GM21423 (cell line): ENCODE measurements at regions not wholly inside any gene's neighbourhood (a gene's known extent, or its start where the extent isn't known, plus 50 kb on each side); places are given as distances from the start of the nearest gene placed in this dataset.
"Not testable (repeated sequence)": the region's sequence is repeated elsewhere in the genome, so short reads cannot be mapped to it uniquely, and the experiment has no call there.

Experiments used
- ATAC-seq: cut with Tn5 transposase; IDR thresholded peaks from one replicate; pipeline ENCODE4 v1.9.1; 2021; ENCODE audit warnings: mild to moderate bottlenecking, moderate library complexity; ENCODE audit not compliant: unreplicated experiment

- ATAC-seq, result no peak
Measured at GRCh38 chr1:73859227-73859626, 338.7 kb downstream of the LRRIQ3 start.

- no peak for ATAC-seq
Measured at GRCh38 chr1:73854527-73854926, 343.4 kb downstream of the LRRIQ3 start.

DNA sequence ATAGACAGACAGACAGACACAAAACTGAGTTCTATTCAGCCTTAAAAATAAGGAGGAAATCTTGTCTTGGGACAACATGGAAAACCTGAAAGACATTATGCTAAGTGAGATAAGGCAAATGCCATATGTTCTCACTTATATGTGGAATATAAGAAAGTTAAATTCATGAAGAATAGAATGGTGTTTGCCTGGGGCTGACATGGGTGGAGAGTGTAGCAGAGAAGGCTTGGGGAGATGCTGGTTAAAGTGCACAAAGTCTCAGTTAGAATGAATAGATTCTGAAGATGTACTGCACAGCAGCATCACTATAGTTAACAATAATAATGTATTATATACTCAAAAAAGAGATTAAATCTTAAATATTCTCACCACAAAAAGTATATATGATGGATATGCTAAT lies 355.5 kb downstream of the LRRIQ3 start:
- ATAC-seq, result no peak

DNA sequence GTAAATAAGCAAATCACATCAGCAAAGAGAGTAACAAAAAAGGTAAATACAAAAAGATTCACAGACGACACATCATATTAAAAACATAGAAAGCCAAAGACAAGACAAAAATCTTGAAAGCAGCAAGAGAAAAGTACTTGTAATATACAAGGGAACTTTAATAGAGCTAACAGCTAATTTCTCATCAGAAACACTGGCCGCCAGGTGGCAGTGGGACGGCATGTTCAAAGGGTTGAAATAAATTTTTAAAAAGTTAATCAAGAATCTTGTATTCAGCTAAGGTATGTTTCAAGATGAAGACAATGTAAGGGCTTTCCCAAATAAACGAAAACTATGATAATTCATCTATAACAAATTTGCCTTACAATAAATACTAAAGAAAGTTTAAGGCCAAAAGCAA lies 358.1 kb downstream of the LRRIQ3 start:
- ATAC-seq, result no peak

DNA sequence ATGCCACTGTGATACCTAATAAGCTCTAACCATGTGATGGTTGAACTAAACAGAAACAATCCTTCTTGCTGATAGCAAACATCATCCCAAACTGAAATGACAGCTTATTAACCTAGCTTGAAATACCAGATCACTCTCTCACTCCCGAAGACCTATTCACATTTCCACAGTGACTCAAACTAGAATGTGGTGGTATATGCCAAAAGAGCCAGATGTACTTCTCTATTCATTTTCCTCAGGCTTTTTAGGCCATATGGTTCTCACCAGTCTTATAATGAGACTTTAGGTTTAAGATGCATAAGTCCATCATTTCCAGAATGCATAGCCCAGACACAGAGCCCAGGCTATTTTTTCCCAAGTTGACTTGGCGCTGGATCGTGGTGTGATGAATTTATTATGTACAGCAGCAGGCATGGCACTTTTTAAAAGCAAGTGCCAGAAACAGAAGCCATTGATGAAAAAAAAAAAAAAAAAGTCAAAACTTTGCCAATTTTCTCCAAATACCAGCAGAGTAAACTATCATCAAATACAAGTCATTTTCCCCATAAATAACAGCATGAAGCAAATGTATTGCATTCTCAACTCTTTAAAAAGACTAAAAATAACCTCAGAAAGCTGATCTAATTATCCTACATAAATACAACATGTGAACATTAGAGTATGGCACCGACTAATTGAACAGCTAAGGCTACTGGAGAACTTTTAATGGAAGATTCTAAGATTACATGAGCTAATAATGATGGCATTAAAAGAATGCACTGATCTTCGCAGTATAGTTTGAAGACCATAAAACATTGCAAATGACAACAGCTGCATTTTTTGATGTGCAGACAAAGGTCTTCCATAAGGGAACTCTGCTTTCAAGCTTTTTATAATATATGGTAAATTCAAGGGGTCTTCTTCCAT lies 365.4 kb downstream of the LRRIQ3 start:
- ATAC-seq, result no peak

- ATAC-seq, result not testable (repeated sequence)
Measured at GRCh38 chr1:73827283-73827682, 370.7 kb downstream of the LRRIQ3 start.

- no peak for ATAC-seq
Measured at GRCh38 chr1:73824065-73824464, 373.9 kb downstream of the LRRIQ3 start.

DNA sequence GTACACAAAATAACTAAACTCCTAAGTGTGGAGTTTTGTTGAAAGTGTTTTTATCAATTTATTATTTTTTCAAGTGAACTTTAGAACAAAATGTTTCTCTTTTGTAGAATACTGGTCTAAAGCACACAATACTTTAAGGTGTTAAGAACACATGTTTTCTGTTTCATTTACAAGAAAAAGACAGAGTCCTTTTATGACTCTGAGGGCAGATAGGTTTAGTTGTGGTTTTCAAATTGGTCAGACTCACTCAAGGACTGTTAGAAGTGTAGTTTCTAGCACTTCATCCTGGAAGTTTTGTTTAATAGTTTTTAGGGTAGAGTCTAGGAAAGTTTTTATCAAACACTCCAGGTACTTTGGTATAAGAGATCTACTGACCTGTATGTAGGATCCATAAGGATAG lies 376.5 kb downstream of the LRRIQ3 start:
- peak; percentile 88 for ATAC-seq

DNA sequence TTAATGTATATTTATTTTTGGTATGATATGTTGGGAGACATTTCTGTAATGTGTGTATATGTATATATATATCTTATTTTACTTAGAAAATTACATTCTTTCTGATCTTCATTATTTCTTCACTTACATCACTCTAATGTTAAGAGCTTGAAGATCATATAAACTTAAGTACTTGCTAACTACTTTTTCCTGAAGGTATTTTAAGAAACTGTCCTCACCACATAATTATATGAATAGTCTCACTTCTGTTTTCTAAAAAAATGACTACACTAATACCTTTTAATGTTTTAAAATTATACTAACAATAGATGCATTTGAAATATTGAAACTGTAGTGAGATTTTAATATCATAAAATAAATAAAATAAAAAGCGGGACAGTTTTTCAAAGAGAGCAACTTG lies 377.1 kb downstream of the LRRIQ3 start:
- ATAC-seq, result peak; percentile 62

DNA sequence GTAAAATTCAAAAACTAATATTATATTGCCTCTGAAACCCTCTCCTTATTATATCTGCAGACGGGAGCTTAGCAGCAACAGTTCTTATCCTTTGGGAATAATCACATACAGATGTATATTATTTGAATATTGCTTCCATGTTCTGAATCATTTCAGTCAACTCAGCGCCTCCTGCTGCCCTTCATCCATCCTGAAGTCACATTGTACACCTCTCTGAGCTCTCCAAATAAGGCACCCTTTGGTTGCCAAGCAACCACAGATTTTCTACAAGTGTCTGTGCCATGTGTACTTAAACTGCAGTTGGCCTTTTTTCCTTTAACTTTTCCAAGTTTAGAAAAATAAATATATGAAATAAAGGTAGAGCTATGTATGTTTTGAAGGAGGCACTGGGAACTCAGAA lies 384.3 kb downstream of the LRRIQ3 start:
- no peak for ATAC-seq

DNA sequence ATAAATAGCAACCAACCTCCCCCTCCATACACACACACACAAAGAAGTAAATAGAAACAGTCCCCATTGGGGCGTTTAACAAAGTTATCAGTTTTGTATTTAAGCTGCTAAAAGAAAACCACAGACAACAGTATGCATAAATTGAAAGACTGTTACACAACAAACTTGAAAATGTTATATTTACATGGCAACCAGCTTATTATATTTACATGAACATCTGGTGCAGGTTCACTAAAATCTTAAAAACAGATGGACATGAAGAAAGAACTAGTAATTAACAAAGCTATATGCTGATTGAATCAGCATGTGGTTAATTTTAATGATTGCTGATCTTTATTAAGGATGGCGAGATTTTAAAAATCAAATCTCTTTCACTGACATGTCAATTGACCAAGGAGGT lies 384.7 kb downstream of the LRRIQ3 start:
- no peak for ATAC-seq

- no peak for ATAC-seq
Measured at GRCh38 chr1:73811798-73812197, 386.2 kb downstream of the LRRIQ3 start.

DNA sequence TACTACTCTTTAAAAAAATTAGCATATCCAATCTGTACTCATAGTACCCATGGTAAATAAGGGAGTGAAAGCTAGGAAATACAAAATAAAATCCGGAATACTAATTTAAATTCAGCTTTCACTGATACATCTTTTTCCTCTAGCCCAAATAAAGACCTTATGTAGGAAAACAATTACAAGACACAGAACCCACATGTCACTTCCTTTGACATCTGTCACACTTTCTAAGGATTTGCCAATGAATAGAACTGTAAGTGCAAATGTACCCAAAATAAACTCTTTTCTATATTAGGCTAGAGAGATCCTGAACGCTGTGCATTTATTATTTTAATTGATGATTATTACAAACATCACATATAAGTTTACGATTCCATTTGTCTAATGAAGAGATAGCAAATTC lies 393.0 kb downstream of the LRRIQ3 start:
- ATAC-seq, result no peak

DNA sequence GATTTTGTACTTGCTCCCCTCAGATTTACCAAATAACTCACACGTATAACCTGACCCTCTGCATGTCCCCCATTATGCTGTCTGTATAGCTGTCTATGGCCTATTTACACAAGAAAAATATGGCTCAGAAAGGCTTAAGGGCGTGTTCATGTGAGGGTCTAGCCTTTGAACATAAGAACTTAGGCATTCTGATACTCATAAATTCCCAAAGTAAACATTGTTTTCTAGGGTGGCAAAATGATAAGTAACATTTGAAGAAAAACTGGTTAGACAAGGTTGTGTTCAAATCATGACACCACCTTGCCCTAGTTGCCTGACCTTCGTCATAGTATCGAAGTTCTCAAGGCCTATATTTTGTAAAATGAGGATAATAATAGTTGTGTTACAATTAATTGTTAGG lies 394.6 kb downstream of the LRRIQ3 start:
- ATAC-seq, result no peak

- ATAC-seq, result no peak
Measured at GRCh38 chr1:73801912-73802429, 396.0 kb downstream of the LRRIQ3 start.

DNA sequence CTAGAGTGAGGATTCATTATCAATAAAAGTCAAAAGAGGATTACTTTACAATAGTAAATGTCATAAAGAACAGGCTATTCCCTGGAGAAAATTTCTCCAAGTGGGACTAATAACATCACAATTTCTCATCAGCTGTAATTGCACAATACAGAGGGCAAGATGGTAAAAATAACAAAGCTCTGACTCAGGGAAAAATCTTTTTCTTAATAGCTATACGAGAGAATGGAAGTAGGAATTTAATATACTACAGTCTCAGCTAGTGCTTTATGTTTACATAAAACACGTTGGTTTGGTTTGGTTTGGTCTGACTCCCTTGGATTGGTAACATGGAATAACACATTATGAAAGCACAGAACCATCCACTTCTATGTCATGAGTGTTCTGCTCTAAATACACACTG lies 397.6 kb downstream of the LRRIQ3 start:
- ATAC-seq, result no peak

DNA sequence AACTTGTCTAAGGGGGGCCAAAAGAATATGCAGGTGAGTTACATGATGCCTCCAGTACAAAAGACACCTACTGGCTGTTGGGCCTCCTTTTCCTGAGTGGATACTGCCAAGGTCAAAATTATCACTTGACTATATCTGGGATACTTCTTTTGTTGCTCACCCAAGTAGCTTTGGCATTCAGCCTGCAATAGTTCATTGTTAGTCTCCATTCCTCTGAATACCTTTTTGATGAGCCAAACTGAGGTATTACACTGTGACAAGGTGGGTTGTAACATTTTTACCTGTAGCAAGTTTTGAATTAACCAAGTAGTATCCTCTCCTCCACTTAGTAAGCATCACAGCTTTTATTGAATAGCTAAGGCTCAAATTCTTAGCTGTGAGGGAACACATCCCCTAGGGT lies 408.0 kb downstream of the LRRIQ3 start:
- no peak for ATAC-seq

GRCh38 chr1:73784026-73784425 lies 413.9 kb downstream of the LRRIQ3 start:
- no peak for ATAC-seq

DNA sequence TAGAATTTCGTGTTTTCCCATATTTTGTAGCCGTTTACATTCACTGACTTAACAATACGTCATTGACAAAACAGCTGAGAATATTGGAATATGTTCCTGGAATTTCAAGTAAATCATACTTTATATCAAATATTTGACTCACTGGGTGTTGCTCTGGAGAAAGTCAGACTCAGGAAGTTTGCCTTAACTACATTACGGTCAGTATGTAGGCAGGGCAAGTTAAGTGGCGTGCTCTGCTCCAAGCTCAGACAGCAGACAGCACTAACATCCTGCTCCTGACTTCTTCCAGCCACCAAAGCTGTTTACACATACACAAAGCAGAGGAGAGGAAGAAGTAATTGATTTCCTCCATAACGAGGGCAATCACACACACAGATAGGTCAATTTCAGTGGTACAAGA lies 414.6 kb downstream of the LRRIQ3 start:
- no peak for ATAC-seq

DNA sequence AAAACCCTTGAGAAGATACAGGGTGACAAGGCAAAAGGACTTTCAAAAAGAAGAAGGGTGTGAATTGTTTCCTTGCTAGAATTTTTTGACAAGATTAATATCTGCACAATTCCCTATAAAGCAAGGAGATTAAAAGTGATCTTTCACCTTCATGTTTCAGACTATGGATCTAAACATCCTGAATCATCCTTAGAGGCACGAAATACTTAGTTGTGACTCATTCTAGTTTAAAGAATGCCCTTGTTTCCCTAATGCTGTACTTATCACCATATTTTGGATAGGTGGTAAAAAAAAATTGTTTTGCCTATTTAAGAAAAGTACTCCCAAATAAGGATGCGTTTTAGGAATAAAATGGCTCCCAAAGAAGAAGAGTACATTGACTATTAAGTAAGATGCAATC lies 415.1 kb downstream of the LRRIQ3 start:
- no peak for ATAC-seq

DNA sequence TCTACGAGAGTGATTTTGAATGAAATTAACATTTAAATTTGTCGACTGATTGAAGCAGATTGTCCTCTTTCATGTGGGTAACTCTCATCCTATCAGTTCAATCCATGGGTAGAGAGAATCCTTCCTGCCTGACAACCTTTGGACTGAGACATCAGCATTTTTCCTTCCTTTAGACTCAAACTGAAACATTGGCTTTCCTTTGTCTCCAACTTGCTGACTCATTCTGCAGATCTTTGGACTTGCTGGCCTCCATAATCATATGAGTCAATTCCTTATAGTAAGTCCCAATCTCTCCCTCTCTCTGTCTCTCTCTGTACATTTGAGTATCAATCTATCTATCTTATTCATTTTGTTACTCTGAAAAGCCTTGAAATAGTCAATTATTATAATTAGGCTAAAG lies 416.7 kb downstream of the LRRIQ3 start:
- ATAC-seq, result no peak

GRCh38 chr1:73778471-73778870 lies 419.5 kb downstream of the LRRIQ3 start:
- no peak for ATAC-seq

DNA sequence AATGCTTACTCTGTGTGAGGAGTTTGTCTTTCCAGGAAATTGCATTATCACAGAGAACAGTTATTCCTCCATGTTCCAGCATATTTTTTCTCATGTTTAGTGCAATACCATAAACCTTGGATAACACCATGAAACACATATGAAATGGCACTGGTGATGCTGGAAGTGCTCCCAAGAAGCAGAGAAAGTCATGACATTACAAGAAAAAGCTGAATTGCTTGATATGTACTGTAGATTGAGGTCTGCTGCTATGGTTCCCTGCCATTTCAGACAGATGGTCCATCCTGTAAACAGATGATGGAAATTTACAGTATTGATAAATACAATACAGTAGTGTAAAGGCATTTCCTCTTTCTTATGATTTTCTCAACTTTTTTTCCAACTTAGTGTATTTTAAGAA lies 422.1 kb downstream of the LRRIQ3 start:
- no peak for ATAC-seq
